ENCODE measurements at regions not wholly inside any gene's neighbourhood (a gene's known extent, or its start where the extent isn't known, plus 50 kb on each side); places are given as distances from the start of the nearest gene placed in this dataset.

DNA sequence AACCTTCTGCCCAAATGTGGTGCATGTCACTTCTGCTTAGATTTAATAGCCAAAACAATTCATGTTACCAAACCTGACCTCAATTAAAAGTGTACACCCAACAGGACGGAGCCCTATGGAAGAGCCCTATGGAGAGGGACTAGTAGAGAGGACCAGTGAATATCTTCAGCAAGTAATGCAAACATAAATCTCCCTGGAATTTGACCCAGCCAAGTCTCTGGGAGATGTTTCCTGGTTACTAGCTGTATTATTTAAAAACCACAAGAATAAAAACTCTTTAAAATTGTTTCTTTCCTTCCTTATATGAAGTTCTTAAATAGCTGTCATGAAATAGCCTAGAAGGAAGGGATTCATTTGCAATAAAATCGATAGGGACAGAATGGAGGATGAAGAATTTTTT, 255.8 kb downstream of the CDH11 start:
- no peak overlapping the region for H3K9ac ChIP-seq (ENCODE audit: low read depth in 1 of 2, low read length in 2 of 2)
- no peak overlapping the region for H3K4me3 ChIP-seq (ENCODE audit: low read depth in 1 of 2, low read length in 2 of 2)
- no peak overlapping the region for H3K27ac ChIP-seq (ENCODE audit: low read depth, low read length)
- no peaks in the 10 kb centered on the region for H3K36me3 ChIP-seq (ENCODE audit: control insufficient read depth in 1 of 2, insufficient read depth in 2 of 2, low read length in 2 of 2)
- H3K27me3 ChIP-seq (ENCODE audit: control insufficient read depth in 1 of 2, insufficient read depth in 2 of 2, low read length in 2 of 2), result no peaks in the 10 kb centered on the region
- peaks cover 2 to 4% of the 10 kb centered on the region in 2 donors for H3K9me3 ChIP-seq (ENCODE audit: control insufficient read depth in 1 of 2, low read length in 2 of 2)
- no peaks in the 10 kb centered on the region for H3K4me1 ChIP-seq (ENCODE audit: control insufficient read depth in 1 of 2, insufficient read depth in 2 of 2, low read length in 2 of 2)

DNA sequence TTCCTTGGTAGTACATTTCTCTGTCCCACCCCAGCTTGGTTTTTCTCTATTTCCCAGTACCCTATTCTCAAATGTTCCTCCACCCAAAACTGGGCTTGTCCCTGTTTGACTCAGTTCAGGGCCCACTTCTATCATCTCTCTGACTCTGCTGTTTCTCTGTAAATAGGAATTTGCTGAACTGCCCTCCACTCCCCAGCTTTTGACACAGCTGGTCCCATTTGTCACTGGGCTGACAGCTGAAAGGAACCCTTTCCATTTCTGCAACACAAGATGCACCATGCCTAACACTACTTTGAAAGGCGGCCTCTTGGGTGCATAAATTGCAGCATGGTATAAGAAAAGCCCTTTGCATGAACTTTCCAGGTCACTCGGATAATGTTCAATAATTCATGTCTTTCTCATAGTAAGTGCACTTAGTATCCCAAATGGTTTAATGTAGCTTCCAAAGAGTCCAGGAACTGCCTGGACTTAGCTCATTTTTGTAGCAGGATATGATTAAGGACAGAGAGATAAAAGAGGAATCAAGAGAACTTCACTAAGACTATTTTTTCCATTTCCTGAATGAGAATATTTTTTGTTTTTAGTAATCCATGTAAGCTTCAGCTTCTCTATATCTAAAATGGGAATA, 256.7 kb downstream of the CDH11 start:
- H3K36me3 ChIP-seq (ENCODE audit: control insufficient read depth in 1 of 2, insufficient read depth in 2 of 2, low read length in 2 of 2), result no peaks in the 10 kb centered on the region
- no peak overlapping the region for H3K9ac ChIP-seq (ENCODE audit: low read depth in 1 of 2, low read length in 2 of 2)
- peaks cover 2 to 4% of the 10 kb centered on the region in 2 donors for H3K9me3 ChIP-seq (ENCODE audit: control insufficient read depth in 1 of 2, low read length in 2 of 2)
- H3K27me3 ChIP-seq (ENCODE audit: control insufficient read depth in 1 of 2, insufficient read depth in 2 of 2, low read length in 2 of 2), result no peaks in the 10 kb centered on the region
- no peak overlapping the region for H3K4me3 ChIP-seq (ENCODE audit: low read depth in 1 of 2, low read length in 2 of 2)
- no peaks in the 10 kb centered on the region for H3K4me1 ChIP-seq (ENCODE audit: control insufficient read depth in 1 of 2, insufficient read depth in 2 of 2, low read length in 2 of 2)
- H3K27ac ChIP-seq (ENCODE audit: low read depth, low read length), result no peak overlapping the region

DNA sequence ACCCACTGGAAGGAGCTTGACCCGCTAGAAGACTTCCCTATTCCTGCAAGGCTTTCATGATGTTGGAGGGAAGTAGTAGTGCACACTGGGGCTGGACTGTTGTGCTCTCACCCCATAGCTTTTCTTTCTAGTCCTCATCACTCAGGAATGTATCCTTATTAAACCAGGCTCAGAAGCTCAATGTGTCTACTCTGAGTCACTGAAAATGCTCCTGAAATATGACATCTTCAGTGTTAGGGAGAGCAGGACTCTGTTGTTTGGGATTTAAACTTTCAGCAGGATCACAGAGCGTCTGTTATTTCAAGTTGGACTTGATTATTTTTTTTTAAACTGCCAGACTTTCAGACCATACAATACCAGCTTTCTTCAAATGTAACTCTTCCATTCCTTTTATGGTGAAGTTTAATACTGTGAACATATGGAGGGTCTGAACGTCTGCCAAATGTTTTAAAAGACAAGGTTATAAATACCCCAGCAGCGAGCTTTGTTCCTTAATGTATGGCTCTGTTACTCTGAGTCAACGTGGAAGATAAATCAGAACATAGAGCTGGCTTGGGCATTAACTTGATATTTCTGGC, 257.5 kb downstream of the CDH11 start:
- no peaks in the 10 kb centered on the region for H3K36me3 ChIP-seq (ENCODE audit: control insufficient read depth in 1 of 2, insufficient read depth in 2 of 2, low read length in 2 of 2)
- peaks cover 2 to 4% of the 10 kb centered on the region in 2 donors for H3K9me3 ChIP-seq (ENCODE audit: control insufficient read depth in 1 of 2, low read length in 2 of 2)
- H3K27me3 ChIP-seq (ENCODE audit: control insufficient read depth in 1 of 2, insufficient read depth in 2 of 2, low read length in 2 of 2), result no peaks in the 10 kb centered on the region
- H3K27ac ChIP-seq (ENCODE audit: low read depth, low read length), result no peak overlapping the region
- no peak overlapping the region for H3K4me3 ChIP-seq (ENCODE audit: low read depth in 1 of 2, low read length in 2 of 2)
- H3K9ac ChIP-seq (ENCODE audit: low read depth in 1 of 2, low read length in 2 of 2), result no peak overlapping the region
- no peaks in the 10 kb centered on the region for H3K4me1 ChIP-seq (ENCODE audit: control insufficient read depth in 1 of 2, insufficient read depth in 2 of 2, low read length in 2 of 2)

DNA sequence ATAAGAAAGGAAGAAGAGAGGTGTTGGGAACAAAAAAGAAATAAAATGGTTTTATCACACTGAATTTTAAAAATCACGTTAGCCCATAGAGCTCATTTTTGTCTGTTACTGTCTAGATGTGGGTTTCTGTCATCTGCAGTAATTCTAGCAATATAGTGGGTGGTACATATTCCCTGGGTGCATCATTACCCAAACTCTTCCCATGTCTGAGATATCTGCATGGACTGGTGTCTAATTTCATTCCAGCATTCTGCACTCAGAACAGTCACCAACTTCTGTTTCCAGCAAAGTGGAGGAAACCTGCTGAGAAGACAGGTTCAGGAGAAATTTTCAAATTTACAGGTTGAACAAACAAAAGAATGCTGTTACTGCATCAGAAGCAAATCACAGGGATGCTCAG, 263.8 kb downstream of the CDH11 start:
- Histone ChIP-seq H3K9ac (ENCODE audit: low read depth in 1 of 2, low read length in 2 of 2) (no peak overlapping the region), H3K36me3 (ENCODE audit: control insufficient read depth in 1 of 2, insufficient read depth in 2 of 2, low read length in 2 of 2) (no peaks in the 10 kb centered on the region), H3K4me1 (ENCODE audit: control insufficient read depth in 1 of 2, insufficient read depth in 2 of 2, low read length in 2 of 2) (no peaks in the 10 kb centered on the region), H3K27me3 (ENCODE audit: control insufficient read depth in 1 of 2, insufficient read depth in 2 of 2, low read length in 2 of 2) (no peaks in the 10 kb centered on the region), H3K27ac (ENCODE audit: low read depth, low read length) (no peak overlapping the region), H3K4me3 (ENCODE audit: low read depth in 1 of 2, low read length in 2 of 2) (no peak overlapping the region), H3K9me3 (ENCODE audit: control insufficient read depth in 1 of 2, low read length in 2 of 2) (no peaks in the 10 kb centered on the region)

DNA sequence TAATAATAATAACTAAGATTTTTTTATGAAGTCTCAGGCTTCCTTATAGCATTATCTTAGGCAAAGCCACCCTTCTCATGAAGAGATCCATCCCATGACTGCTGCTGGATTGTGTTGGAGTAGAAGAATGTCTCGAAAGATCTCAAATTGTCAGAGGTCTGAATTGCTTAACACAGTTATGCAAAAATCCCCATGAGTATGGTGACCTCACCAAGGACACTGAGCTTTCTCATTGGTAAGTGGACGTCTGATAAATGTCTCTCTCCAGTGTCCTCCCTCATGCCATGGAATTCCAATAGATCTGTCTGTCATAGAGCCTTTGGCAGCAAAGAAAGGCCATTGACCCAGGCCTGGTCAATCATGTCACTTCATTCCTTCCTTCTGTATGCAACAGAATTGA, 264.5 kb downstream of the CDH11 start:
- no peaks in the 10 kb centered on the region for H3K36me3 ChIP-seq (ENCODE audit: control insufficient read depth in 1 of 2, insufficient read depth in 2 of 2, low read length in 2 of 2)
- no peak overlapping the region for H3K9ac ChIP-seq (ENCODE audit: low read depth in 1 of 2, low read length in 2 of 2)
- H3K4me3 ChIP-seq (ENCODE audit: low read depth in 1 of 2, low read length in 2 of 2), result no peak overlapping the region
- H3K27me3 ChIP-seq (ENCODE audit: control insufficient read depth in 1 of 2, insufficient read depth in 2 of 2, low read length in 2 of 2), result no peaks in the 10 kb centered on the region
- H3K4me1 ChIP-seq (ENCODE audit: control insufficient read depth in 1 of 2, insufficient read depth in 2 of 2, low read length in 2 of 2), result no peaks in the 10 kb centered on the region
- no peaks in the 10 kb centered on the region for H3K9me3 ChIP-seq (ENCODE audit: control insufficient read depth in 1 of 2, low read length in 2 of 2)
- H3K27ac ChIP-seq (ENCODE audit: low read depth, low read length), result no peak overlapping the region

DNA sequence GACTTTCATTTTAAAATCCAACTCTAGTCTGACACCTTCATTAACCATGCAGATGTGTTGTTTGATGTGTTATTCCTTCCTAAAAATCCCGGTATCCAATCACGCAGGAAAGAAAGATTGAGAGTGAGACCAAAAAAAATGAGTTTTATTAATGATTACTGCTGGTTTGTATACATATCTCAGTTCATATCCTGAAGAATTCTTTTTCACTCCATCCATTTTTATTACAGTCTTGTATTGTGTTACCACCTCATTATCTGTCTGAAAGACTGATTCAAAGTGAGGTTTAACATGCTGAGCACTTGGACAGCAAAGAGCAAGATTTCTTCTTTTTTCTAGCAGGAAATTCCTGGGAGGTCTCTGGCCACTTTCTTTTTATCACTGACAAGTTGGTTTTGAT, 268.3 kb downstream of the CDH11 start:
- Histone ChIP-seq H3K4me3 (ENCODE audit: low read depth in 1 of 2, low read length in 2 of 2) (no peak overlapping the region), H3K9me3 (ENCODE audit: control insufficient read depth in 1 of 2, low read length in 2 of 2) (no peaks in the 10 kb centered on the region), H3K36me3 (ENCODE audit: control insufficient read depth in 1 of 2, insufficient read depth in 2 of 2, low read length in 2 of 2) (no peaks in the 10 kb centered on the region), H3K9ac (ENCODE audit: low read depth in 1 of 2, low read length in 2 of 2) (no peak overlapping the region), H3K4me1 (ENCODE audit: control insufficient read depth in 1 of 2, insufficient read depth in 2 of 2, low read length in 2 of 2) (no peaks in the 10 kb centered on the region), H3K27me3 (ENCODE audit: control insufficient read depth in 1 of 2, insufficient read depth in 2 of 2, low read length in 2 of 2) (no peaks in the 10 kb centered on the region), H3K27ac (ENCODE audit: low read depth, low read length) (no peak overlapping the region)

DNA sequence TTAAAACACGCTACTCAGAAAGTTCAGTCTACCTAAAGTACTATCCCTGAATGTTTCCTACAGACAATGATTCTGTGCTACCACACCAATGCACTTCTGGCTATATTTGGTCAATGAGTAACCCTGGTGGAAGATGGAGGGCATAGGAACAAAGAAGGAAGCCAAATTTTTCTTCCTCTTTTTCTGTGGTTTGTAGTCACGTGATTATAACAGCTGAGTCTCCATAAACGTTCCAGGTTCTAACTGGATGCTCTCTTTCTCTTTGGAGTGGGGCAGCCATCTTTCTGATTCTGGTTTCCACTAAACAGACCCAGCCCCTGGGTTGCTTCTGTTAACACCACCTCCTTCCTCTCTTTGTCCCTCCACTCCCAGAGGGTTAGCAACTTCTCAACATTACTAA, 274.9 kb downstream of the CDH11 start:
- no peaks in the 10 kb centered on the region for H3K36me3 ChIP-seq (ENCODE audit: control insufficient read depth in 1 of 2, insufficient read depth in 2 of 2, low read length in 2 of 2)
- no peak overlapping the region for H3K9ac ChIP-seq (ENCODE audit: low read depth in 1 of 2, low read length in 2 of 2)
- H3K4me3 ChIP-seq (ENCODE audit: low read depth in 1 of 2, low read length in 2 of 2), result no peak overlapping the region
- H3K27me3 ChIP-seq (ENCODE audit: control insufficient read depth in 1 of 2, insufficient read depth in 2 of 2, low read length in 2 of 2), result no peaks in the 10 kb centered on the region
- no peaks in the 10 kb centered on the region for H3K4me1 ChIP-seq (ENCODE audit: control insufficient read depth in 1 of 2, insufficient read depth in 2 of 2, low read length in 2 of 2)
- H3K9me3 ChIP-seq (ENCODE audit: control insufficient read depth in 1 of 2, low read length in 2 of 2), result peaks cover 0 to 10% of the 10 kb centered on the region in 2 donors
- no peak overlapping the region for H3K27ac ChIP-seq (ENCODE audit: low read depth, low read length)

DNA sequence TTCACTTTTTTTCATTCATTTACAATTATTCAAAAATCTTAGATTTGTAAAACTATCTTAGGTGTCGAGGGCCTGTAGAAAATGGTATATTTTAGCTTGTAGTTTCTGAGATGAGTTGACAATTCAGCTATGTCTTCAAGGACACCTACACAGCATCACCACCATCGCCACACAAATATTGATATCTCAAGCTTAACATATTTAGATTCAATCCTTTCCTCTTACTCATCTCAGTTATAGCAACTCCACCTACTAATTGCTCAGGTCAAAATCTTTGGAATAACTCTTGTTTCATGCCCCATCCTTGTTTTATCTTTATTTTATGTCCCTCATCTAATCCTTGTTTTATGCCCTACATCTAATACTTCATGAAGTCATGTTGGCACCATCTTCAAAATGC, 276.8 kb downstream of the CDH11 start:
- no peak overlapping the region for H3K4me3 ChIP-seq (ENCODE audit: low read depth in 1 of 2, low read length in 2 of 2)
- H3K4me1 ChIP-seq (ENCODE audit: control insufficient read depth in 1 of 2, insufficient read depth in 2 of 2, low read length in 2 of 2), result no peaks in the 10 kb centered on the region
- H3K27ac ChIP-seq (ENCODE audit: low read depth, low read length), result no peak overlapping the region

DNA sequence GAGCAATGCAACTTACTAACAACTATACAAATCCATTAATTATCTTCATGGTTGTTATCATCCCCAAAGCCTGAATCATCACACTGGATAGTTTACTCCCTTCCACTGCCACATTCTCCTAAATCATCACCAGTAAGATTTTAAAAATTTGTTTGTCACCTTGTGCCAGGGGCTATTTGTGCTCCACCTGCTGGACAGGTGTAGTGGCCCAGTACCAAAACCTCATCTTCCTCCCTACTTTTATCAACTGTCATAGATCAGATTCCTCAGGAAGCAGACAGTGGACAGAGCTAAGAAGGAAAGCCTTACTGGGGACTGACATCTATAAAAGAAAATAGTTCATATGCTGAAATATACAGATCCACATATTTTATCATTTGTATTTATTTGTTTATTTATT, 280.4 kb downstream of the CDH11 start:
- no peak overlapping the region for H3K4me3 ChIP-seq (ENCODE audit: low read depth in 1 of 2, low read length in 2 of 2)
- no peaks in the 10 kb centered on the region for H3K27me3 ChIP-seq (ENCODE audit: control insufficient read depth in 1 of 2, insufficient read depth in 2 of 2, low read length in 2 of 2)
- H3K9me3 ChIP-seq (ENCODE audit: control insufficient read depth in 1 of 2, low read length in 2 of 2), result peaks cover 0 to 4% of the 10 kb centered on the region in 2 donors
- H3K4me1 ChIP-seq (ENCODE audit: control insufficient read depth in 1 of 2, insufficient read depth in 2 of 2, low read length in 2 of 2), result no peaks in the 10 kb centered on the region
- H3K9ac ChIP-seq (ENCODE audit: low read depth in 1 of 2, low read length in 2 of 2), result no peak overlapping the region
- H3K36me3 ChIP-seq (ENCODE audit: control insufficient read depth in 1 of 2, insufficient read depth in 2 of 2, low read length in 2 of 2), result no peaks in the 10 kb centered on the region
- no peak overlapping the region for H3K27ac ChIP-seq (ENCODE audit: low read depth, low read length)

More for the DNA sequence above, 276.8 kb downstream of the CDH11 start:
- H3K9ac ChIP-seq (ENCODE audit: low read depth in 1 of 2, low read length in 2 of 2), result no peak overlapping the region
- no peaks in the 10 kb centered on the region for H3K36me3 ChIP-seq (ENCODE audit: control insufficient read depth in 1 of 2, insufficient read depth in 2 of 2, low read length in 2 of 2)
- H3K9me3 ChIP-seq (ENCODE audit: control insufficient read depth in 1 of 2, low read length in 2 of 2), result peaks cover 0 to 10% of the 10 kb centered on the region in 2 donors
- H3K27me3 ChIP-seq (ENCODE audit: control insufficient read depth in 1 of 2, insufficient read depth in 2 of 2, low read length in 2 of 2), result no peaks in the 10 kb centered on the region

DNA sequence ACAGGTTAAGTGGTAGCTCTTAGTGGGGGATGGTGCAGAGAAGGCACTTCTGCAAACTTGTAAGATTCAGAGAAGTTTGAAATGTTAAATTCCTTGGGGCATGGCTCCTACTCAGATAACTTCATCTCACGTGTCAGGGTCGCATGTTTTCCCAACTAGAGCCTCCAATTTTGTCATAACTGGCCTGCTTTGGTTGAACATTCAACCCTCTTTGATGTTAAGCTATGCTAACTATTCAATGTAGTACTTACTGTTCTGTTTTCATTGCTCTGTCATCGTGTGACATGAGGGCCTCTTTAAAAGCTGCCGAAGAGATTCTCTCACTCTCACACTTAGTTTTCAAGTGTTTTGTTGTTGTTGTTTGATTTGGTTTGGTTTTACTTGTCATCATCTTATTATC, 280.8 kb downstream of the CDH11 start:
- H3K27ac ChIP-seq (ENCODE audit: low read depth, low read length), result no peak overlapping the region
- no peak overlapping the region for H3K4me3 ChIP-seq (ENCODE audit: low read depth in 1 of 2, low read length in 2 of 2)
- no peaks in the 10 kb centered on the region for H3K4me1 ChIP-seq (ENCODE audit: control insufficient read depth in 1 of 2, insufficient read depth in 2 of 2, low read length in 2 of 2)
- no peak overlapping the region for H3K9ac ChIP-seq (ENCODE audit: low read depth in 1 of 2, low read length in 2 of 2)
- no peaks in the 10 kb centered on the region for H3K36me3 ChIP-seq (ENCODE audit: control insufficient read depth in 1 of 2, insufficient read depth in 2 of 2, low read length in 2 of 2)
- no peaks in the 10 kb centered on the region for H3K27me3 ChIP-seq (ENCODE audit: control insufficient read depth in 1 of 2, insufficient read depth in 2 of 2, low read length in 2 of 2)
- H3K9me3 ChIP-seq (ENCODE audit: control insufficient read depth in 1 of 2, low read length in 2 of 2), result peaks cover 0 to 2% of the 10 kb centered on the region in 2 donors
